Esophagus squamous epithelium (tissue), 4 donors: ENCODE measurements at regions not wholly inside any gene's neighbourhood (a gene's known extent, or its start where the extent isn't known, plus 50 kb on each side); places are given as distances from the start of the nearest gene placed in this dataset.

Experiments used
- POLR2A ChIP-seq, 4 donors: fragments of 450-650 bp; IDR thresholded peaks; one replicate each; pipeline ENCODE4 v1.6.1; 2017; ENCODE audit warnings: antibody characterized with exemption in 4 of 4, mild to moderate bottlenecking in 4 of 4, moderate library complexity in 3 of 4
- TF ChIP-seq, protein P1 (sequence below), 6 experiments: fragments of 450-650 bp in 4 of 6; fragments of 200-600 bp in 2 of 6; sonication (generic) in 2 of 6; IDR thresholded peaks; one replicate each; pipeline ENCODE4 v1.5.1; 2016 to 2019; ENCODE audit warnings: antibody characterized with exemption in 6 of 6, mild to moderate bottlenecking in 4 of 6, moderate library complexity in 4 of 6

DNA sequence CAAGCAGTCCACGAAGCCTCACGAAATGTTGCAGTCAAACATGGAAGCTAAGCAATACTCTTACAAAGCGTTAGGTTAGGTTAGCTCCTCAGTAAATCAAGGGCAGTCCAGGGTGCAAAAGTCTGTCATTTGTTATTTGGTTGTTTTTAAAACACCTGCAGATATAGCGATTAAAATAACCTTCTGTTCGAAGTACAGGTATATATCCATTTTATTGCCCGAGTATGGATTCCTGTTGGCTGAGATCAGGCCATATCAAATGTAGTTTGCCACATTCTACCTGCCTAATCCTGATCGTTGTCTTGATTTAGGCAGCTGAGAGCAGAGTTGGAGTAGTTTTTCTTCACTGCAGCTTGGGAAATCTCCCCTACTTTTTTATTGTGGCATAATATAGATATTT lies 99.5 kb upstream of the EPB41L3 start:
- TF ChIP-seq, protein P1, sequence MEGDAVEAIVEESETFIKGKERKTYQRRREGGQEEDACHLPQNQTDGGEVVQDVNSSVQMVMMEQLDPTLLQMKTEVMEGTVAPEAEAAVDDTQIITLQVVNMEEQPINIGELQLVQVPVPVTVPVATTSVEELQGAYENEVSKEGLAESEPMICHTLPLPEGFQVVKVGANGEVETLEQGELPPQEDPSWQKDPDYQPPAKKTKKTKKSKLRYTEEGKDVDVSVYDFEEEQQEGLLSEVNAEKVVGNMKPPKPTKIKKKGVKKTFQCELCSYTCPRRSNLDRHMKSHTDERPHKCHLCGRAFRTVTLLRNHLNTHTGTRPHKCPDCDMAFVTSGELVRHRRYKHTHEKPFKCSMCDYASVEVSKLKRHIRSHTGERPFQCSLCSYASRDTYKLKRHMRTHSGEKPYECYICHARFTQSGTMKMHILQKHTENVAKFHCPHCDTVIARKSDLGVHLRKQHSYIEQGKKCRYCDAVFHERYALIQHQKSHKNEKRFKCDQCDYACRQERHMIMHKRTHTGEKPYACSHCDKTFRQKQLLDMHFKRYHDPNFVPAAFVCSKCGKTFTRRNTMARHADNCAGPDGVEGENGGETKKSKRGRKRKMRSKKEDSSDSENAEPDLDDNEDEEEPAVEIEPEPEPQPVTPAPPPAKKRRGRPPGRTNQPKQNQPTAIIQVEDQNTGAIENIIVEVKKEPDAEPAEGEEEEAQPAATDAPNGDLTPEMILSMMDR (IDR thresholded peaks at IDR 0.05), result no peak
- TF ChIP-seq POLR2A (IDR thresholded peaks at IDR 0.05), result no peak
